AG08395 (cell line): ENCODE measurements at regions not wholly inside any gene's neighbourhood (a gene's known extent, or its start where the extent isn't known, plus 50 kb on each side); places are given as distances from the start of the nearest gene placed in this dataset.

ENCODE experiments used
- DNase-seq: peaks from one replicate; pipeline ENCODE4 v3.0.0; 2012; ENCODE audit warnings: mixed read lengths, low spot score

DNA sequence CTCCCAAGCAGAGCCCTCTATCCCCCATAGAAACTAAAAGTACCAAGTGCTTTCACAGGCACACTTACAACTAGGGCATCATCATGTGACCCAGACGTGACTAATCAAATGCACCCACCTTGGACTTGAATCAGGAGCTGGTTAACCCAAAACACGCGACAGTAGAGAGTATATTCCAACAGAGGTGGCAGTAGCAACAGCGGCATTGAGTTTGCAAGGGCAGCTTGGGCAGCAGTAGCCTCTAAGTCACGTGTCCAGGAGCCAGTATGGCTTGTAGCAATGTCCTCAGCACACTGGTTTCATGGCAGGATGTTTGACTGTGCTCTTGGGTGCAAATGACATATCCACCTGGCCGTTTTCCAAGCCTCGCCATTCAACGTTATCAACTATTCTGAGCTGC lies 73.4 kb upstream of the DNAH5 start:
- no peak for DNase-seq

DNA sequence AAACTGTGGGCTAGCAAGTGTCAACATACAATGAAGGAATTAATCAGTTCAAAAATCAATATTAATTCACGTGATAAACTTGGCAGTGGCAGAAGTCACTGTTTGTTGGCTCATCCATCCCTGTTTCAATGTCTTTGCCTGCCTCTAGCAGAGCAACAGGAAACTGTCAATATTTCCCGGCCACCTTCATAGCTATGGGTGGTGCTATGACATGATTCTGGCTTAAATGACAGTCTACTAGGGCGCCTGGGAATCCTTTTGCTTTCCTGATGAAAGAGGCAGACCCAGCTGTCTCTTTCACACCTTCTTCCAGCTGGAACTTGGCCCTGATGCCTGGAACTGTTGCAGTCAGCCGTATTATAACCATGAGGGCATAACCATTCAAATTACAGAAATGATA lies 72.1 kb upstream of the DNAH5 start:
- DNase-seq = no peak

DNA sequence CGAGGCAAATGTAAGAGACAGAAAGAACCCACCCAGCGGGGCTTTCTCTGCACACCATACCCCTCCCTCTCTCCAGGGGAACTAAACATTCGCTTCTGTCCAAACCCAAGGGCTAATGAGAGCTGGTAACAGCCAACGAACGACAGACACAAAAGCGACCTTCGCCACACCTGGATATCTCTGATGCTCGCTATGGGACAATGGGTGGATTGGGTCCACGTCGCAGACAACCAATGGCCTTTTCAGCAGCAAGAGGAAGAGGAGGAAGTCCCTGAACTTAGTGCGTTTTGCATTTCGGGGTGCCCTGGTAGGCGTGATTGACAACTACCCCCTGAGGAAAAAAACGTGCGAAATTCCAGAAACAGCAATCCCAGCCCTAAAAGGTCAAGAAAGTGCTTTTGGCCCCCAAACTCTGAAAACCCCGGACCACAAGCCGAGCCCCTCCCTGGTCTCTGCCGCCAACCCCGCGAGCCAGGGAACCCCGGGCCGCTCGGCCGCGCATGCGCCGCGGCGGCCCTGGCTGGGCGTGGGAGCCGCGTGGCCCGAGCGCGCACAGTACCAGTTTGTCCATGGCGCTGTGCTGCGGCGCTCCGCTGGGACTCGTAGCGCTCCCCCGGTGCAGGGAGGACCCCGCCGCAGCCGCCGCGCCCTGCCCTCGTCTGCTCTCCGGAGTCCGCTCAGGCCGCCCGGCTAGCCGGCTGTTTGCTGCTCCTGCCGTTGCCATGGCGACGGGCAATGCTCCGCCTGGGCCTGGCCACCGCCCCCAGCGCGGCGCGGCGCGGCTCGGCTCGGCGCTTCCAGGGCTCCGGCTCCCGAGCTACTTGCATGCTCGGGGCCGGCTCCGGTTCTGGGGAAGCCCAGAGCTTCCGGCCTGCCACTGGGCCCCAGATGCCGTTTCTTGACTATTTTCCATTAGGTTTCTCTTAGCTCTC lies 66.9 kb upstream of the DNAH5 start:
- peak; percentile 92 for DNase-seq

DNA sequence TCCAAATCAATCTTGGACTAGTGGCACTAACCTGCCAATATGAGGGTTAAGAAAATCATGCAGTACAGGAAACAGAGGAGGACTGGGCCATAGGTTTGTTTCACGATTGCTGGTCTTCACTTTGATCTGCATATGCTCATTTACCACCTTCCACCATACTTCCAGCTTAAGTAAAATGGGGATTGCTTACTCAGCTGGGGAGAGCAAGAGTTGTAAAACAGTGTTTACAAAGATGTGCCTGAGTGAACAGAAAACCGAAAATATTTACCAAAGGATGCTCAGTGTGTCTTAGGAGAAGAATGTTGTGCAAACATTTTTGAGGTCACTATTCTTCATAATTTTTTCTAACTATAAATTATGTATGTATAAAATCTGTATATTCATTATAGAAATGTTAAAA lies 65.1 kb upstream of the DNAH5 start:
- no peak for DNase-seq

DNA sequence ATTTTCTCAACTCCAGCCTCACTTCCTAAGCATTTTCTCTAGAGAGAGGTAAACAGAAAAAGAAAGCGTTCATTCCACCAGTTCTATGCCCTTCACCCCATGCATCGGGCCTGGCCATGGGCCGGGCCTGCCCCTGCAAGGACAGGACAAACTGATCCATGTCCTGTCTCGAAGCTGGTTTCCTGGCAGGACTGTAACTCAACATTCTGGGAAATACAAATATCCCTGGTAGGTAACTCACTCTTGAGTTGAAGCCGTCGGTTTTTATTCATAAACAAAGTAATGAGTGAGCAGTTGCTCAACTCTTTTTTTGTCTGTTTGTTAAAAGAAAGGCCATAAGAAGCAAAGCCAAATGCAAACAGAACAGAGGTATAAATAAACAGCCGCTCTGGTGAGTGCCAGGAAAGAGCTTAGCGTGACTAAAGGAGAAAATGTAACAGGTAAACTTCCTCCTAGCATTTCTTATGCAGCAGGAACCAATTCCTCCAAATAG lies 64.4 kb upstream of the DNAH5 start:
- no peak for DNase-seq

DNA sequence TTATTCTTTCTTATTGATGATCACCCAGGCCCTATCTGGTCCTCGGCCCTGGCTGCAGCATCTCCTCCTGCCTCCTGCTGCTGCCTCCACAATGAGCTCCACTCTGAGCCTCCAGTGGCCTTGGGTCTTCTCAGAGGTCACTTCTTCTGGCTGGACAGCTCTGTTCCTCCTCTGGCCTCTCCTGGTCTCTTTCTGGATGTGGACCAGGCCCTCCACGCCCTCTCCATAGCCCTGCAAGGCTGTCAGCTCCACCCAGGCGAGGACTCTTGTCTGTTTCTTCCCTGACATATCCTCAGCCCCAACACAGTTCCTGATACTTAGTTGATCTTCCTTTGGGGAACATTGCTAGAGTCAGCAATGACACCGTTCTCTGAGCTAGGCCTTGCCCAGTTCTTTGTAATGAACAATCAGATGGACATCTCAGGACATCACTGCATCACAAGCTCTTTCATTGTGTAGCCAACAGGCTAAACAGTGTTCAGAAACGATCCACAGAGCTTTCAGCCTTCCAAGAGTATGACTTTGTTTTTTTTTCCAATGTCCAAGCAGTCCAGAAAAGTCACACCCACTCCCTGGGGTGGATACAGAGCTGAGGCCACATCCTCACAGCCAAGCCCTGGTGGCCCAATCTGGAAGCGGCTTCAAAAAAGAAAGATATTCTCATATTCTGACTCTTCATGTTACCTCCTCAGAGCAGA lies 62.5 kb upstream of the DNAH5 start:
- DNase-seq = no peak

DNA sequence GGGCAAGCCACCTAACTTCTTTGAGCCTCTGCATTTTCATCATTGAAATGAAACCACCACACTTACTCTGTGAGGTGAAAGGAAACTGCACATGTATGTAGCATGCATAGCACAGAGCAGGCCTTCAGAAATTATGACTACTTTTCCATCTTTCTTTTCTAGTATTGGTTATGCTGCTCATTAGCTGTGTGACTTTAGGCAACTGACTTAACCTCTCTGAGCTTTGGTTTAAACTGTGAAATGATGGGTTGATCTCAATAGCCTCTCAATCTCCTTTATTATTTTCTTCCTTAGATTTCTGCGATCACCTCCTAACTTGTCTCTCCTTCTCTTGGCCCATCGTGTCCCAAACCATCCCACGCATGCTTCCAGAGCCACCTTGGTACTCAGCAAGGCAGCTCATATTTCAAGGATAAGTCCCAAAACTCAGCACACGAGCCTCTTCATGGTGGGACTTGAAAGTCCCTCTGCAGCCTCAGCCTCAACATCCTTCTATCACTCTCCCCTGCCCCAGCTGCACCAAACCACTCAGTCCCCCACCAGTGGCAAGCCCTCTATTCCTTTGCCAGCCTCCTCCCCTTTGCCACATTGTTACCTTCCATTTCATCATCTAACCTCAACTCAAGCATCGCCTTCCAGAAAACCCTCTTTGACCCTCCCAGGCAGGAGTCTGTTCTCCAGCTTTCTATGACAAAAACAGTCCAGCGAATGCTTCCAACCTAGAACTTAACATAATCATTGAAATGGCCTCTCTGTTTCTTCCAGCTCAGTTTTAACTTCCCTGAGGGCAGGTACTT lies 60.3 kb upstream of the DNAH5 start:
- no peak for DNase-seq

DNA sequence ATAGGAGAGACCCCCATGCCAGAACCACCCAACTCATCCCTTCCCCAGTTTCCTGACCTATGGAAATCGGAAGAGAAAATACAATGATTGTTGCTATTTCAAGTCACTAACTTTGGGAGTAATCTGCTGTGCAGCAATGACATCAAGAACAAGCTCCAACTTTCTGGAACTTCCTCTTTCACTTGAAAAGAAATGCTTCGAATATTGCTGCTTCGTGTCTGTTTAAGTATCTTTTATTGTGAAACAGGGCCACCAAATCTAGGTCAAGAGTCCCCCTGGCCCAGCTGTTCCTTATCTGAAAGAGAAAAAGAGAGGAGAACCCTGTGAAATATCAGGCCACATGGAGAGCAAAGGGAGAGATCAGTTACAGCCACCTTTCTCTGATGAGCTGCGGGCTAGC lies 59.4 kb upstream of the DNAH5 start:
- DNase-seq = no peak

DNA sequence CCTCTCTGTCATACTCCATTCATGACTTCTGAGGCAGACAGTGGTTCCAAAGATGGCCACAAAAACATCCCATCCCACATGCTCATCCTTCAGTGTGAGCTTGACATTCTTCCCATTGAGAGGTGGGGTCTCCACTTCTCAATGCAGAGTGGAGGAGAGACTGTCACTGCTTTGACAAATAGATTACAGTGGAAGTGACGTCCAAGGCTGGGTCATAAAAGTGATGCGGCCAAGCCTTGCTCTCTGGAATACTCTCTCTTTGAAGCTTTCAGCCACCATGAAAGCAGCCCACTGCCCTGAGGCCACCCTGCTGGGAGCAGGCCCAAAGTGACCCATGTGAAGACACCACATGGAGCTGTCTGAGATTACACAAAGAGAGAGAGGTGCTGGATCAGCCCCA lies 59.0 kb upstream of the DNAH5 start:
- DNase-seq = no peak

DNA sequence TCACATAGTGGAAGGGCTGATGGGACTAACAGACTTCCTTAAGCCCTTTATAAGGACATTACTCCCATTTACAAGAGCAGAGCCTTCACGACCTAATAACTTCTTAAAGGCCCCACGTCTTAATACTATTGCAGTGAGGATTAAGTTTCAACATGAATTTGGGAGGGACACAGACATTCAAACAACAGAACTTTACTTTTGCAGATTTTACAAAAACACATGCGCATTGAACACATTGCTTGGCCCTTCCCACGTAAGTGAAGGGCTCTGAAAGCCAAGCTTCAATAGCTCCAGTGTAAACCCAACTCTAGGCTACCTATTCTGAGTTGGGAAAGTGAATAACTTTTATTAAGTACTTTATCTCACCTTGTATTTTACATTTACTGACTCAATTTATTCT lies 53.8 kb upstream of the DNAH5 start:
- no peak for DNase-seq

DNA sequence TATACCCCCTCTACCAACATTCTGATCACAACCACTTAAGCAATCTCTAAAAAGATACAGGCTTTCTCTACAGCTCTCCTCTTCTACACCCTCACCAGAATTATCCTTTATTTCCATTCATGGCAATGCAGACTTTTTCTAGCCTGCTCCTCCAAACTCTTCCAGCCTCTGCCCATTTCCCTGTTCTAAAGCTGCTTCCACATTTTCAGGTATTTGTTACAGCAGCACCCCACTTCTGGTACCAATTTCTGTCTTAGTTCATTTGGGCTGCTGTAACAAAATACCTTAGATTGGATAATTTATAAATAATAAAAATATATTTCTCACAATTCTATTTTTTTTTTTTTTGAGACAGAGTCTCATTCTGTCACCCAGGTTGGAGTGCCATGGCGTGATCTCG lies 53.0 kb upstream of the DNAH5 start:
- DNase-seq = no peak

DNA sequence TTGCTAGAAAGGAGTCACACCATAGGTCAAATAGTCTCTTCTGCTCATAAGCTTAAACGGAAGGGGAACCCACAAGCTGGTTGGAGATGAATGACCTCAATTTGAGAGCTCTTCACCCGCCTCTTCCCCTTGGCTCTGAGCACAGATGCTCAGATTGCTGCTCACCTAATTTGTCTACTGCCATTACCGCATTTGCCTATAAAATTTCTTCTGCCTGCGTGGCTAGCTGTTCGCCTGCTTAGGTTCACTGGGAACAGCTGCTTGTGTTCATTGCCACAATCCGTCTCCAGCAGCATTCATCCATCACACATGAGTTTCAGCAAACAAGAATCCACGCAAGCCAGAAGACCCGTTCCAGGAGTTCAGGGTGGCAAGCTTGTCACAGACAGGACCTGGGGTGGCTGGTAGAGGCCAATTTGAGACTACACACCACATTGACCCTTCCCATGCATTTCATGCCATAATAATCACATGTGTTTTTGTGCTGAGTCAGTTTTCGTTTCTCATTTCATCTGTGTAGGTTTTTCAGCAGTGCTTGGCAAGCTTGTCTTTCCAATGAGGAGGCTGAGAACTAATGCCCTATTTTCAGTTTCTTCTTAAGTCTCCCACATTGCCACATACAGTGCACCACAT lies 50.2 kb upstream of the DNAH5 start:
- no peak for DNase-seq
